ENCODE measurements at regions not wholly inside any gene's neighbourhood (a gene's known extent, or its start where the extent isn't known, plus 50 kb on each side); places are given as distances from the start of the nearest gene placed in this dataset.

- H3K27ac ChIP-seq (ENCODE audit: low read depth, low read length, poor library complexity, severe bottlenecking): no peak overlapping the region
- no peak for TF ChIP-seq EZH2 (IDR thresholded peaks at IDR 0.05; ENCODE audit: borderline replicate concordance, low read length)
- TF ChIP-seq, protein P1, sequence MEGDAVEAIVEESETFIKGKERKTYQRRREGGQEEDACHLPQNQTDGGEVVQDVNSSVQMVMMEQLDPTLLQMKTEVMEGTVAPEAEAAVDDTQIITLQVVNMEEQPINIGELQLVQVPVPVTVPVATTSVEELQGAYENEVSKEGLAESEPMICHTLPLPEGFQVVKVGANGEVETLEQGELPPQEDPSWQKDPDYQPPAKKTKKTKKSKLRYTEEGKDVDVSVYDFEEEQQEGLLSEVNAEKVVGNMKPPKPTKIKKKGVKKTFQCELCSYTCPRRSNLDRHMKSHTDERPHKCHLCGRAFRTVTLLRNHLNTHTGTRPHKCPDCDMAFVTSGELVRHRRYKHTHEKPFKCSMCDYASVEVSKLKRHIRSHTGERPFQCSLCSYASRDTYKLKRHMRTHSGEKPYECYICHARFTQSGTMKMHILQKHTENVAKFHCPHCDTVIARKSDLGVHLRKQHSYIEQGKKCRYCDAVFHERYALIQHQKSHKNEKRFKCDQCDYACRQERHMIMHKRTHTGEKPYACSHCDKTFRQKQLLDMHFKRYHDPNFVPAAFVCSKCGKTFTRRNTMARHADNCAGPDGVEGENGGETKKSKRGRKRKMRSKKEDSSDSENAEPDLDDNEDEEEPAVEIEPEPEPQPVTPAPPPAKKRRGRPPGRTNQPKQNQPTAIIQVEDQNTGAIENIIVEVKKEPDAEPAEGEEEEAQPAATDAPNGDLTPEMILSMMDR (IDR thresholded peaks at IDR 0.05; ENCODE audit: low read length): no peak
- no peaks in the 10 kb centered on the region for H3F3A ChIP-seq (ENCODE audit: insufficient read depth, low read length)
- no peak overlapping the region for H3K4me3 ChIP-seq (ENCODE audit: low read depth, low read length, poor library complexity, severe bottlenecking)
- no peak overlapping the region for H3K4me2 ChIP-seq (ENCODE audit: low read length)
- no peaks in the 10 kb centered on the region for H3K79me2 ChIP-seq (ENCODE audit: insufficient read depth, low read length)
- no peak overlapping the region for H2AFZ ChIP-seq (ENCODE audit: low read length)
- no peaks in the 10 kb centered on the region for H3K36me3 ChIP-seq (ENCODE audit: insufficient read depth, low read length)
- H4K20me1 ChIP-seq (ENCODE audit: insufficient read depth, low read length): no peaks in the 10 kb centered on the region
- H3K9me2 ChIP-seq (ENCODE audit: low read depth, low read length): no peaks in the 10 kb centered on the region
- no peaks in the 10 kb centered on the region for H3K9me3 ChIP-seq (ENCODE audit: low read length)
- H3K9ac ChIP-seq (ENCODE audit: low read length): no peak overlapping the region
- no peaks in the 10 kb centered on the region for H3K4me1 ChIP-seq (ENCODE audit: insufficient read depth, low read length, severe bottlenecking)
- no peaks in the 10 kb centered on the region for H3K27me3 ChIP-seq (ENCODE audit: insufficient read depth, low read length)
Measured at GRCh38 chrX:45719751-45720501, 519.2 kb upstream of the DIPK2B start.

- Histone ChIP-seq H3K79me2 (ENCODE audit: insufficient read depth, low read length) (no peaks in the 10 kb centered on the region), H3K4me1 (ENCODE audit: insufficient read depth, low read length, severe bottlenecking) (no peaks in the 10 kb centered on the region), H3K9me2 (ENCODE audit: low read depth, low read length) (no peaks in the 10 kb centered on the region), H4K20me1 (ENCODE audit: insufficient read depth, low read length) (no peaks in the 10 kb centered on the region), H2AFZ (ENCODE audit: low read length) (no peak overlapping the region), H3K27me3 (ENCODE audit: insufficient read depth, low read length) (no peaks in the 10 kb centered on the region), H3K9ac (ENCODE audit: low read length) (no peak overlapping the region), H3K36me3 (ENCODE audit: insufficient read depth, low read length) (no peaks in the 10 kb centered on the region), H3K4me2 (ENCODE audit: low read length) (no peak overlapping the region), H3F3A (ENCODE audit: insufficient read depth, low read length) (no peaks in the 10 kb centered on the region), H3K4me3 (ENCODE audit: low read depth, low read length, poor library complexity, severe bottlenecking) (no peak overlapping the region), H3K9me3 (ENCODE audit: low read length) (no peaks in the 10 kb centered on the region), H3K27ac (ENCODE audit: low read depth, low read length, poor library complexity, severe bottlenecking) (no peak overlapping the region)
- TF ChIP-seq, protein P1 (IDR thresholded peaks at IDR 0.05; ENCODE audit: low read length): no peak
- TF ChIP-seq EZH2 (IDR thresholded peaks at IDR 0.05; ENCODE audit: borderline replicate concordance, low read length): no peak
Measured at GRCh38 chrX:45718676-45719075, 518.0 kb upstream of the DIPK2B start.

DNA sequence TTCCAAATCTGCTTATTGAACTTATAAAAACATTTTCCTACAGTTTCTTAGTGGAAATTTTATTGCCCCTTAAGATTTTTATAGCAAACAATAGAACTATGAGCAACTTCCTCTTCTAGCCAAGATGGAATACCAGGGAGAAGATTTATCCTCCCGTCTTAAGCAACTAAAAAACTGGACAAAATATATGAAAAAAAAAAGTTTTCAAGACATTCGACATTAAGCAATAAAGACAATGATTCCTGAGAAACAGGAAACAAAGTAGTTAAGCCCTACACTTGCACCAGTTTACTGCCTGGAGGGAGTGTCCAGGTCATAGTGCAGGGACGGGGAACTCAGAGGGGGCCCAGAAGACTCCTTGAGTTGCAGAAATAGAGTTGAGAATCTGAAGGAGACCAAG is 516.1 kb upstream of the DIPK2B start:
- Histone ChIP-seq H3K9me2 (ENCODE audit: low read depth, low read length) (no peaks in the 10 kb centered on the region), H2AFZ (ENCODE audit: low read length) (no peak overlapping the region), H3K36me3 (ENCODE audit: insufficient read depth, low read length) (no peaks in the 10 kb centered on the region), H3K4me3 (ENCODE audit: low read depth, low read length, poor library complexity, severe bottlenecking) (no peak overlapping the region), H3K9ac (ENCODE audit: low read length) (no peak overlapping the region), H4K20me1 (ENCODE audit: insufficient read depth, low read length) (no peaks in the 10 kb centered on the region), H3K79me2 (ENCODE audit: insufficient read depth, low read length) (no peaks in the 10 kb centered on the region), H3K27ac (ENCODE audit: low read depth, low read length, poor library complexity, severe bottlenecking) (no peak overlapping the region), H3K4me2 (ENCODE audit: low read length) (no peak overlapping the region), H3K4me1 (ENCODE audit: insufficient read depth, low read length, severe bottlenecking) (no peaks in the 10 kb centered on the region), H3K9me3 (ENCODE audit: low read length) (no peaks in the 10 kb centered on the region), H3F3A (ENCODE audit: insufficient read depth, low read length) (no peaks in the 10 kb centered on the region), H3K27me3 (ENCODE audit: insufficient read depth, low read length) (no peaks in the 10 kb centered on the region)
- no peak for TF ChIP-seq EZH2 (IDR thresholded peaks at IDR 0.05; ENCODE audit: borderline replicate concordance, low read length)
- TF ChIP-seq, protein P1 (IDR thresholded peaks at IDR 0.05; ENCODE audit: low read length): no peak

Measured in OCI-LY1 (cell line).